Endothelial cell of umbilical vein (primary cell): ENCODE measurements at regions not wholly inside any gene's neighbourhood (a gene's known extent, or its start where the extent isn't known, plus 50 kb on each side); places are given as distances from the start of the nearest gene placed in this dataset.
"Not testable (repeated sequence)": the region's sequence is repeated elsewhere in the genome, so short reads cannot be mapped to it uniquely, and the experiment has no call there.

Experiments used
- POLR2A ChIP-seq: IDR thresholded peaks from 2 replicates; pipeline ENCODE4 v1.6.1; 2012; ENCODE audit warnings: low read depth, mild to moderate bottlenecking, control low read depth, low read length
- POLR2AphosphoS5 ChIP-seq: IDR thresholded peaks from 2 replicates; pipeline ENCODE4 v1.6.1; 2012; ENCODE audit warnings: low read depth, mild to moderate bottlenecking, control low read depth, low read length, moderate library complexity; ENCODE audit not compliant: insufficient read depth

- not testable (repeated sequence) for TF ChIP-seq POLR2AphosphoS5, POLR2A
These were observed 53.7 kb upstream of the ZCCHC2 start for GRCh38 chr18:62469131-62469530.
